ENCODE measurements at regions not wholly inside any gene's neighbourhood (a gene's known extent, or its start where the extent isn't known, plus 50 kb on each side); places are given as distances from the start of the nearest gene placed in this dataset.

- no peak for DNase-seq
Measured at GRCh38 chr17:15177343-15177742, 87.8 kb downstream of the PMP22 start.

- DNase-seq = no peak
Measured at GRCh38 chr17:15175356-15175755, 89.8 kb downstream of the PMP22 start.

GRCh38 chr17:15171167-15172047 lies 93.7 kb downstream of the PMP22 start:
- DNase-seq = no peak

GRCh38 chr17:15169676-15170075 lies 95.5 kb downstream of the PMP22 start:
- no peak for DNase-seq

GRCh38 chr17:15168379-15168778 lies 96.7 kb downstream of the PMP22 start:
- no peak for DNase-seq

GRCh38 chr17:15161395-15161794 lies 103.7 kb downstream of the PMP22 start:
- no peak for DNase-seq

- no peak for DNase-seq
Measured at GRCh38 chr17:15157051-15157450, 108.1 kb downstream of the PMP22 start.

- no peak for DNase-seq
Measured at GRCh38 chr17:15154618-15155017, 110.5 kb downstream of the PMP22 start.

GRCh38 chr17:15145621-15146020 lies 119.5 kb downstream of the PMP22 start:
- no peak for DNase-seq

- DNase-seq = no peak
Measured at GRCh38 chr17:15143524-15143923, 121.6 kb downstream of the PMP22 start.

- no peak for DNase-seq
Measured at GRCh38 chr17:15134363-15134762, 130.8 kb downstream of the PMP22 start.

- DNase-seq = no peak
Measured at GRCh38 chr17:15133826-15134225, 131.3 kb downstream of the PMP22 start.

GRCh38 chr17:15133143-15133542 lies 132.0 kb downstream of the PMP22 start:
- DNase-seq = no peak

GRCh38 chr17:15130426-15130825 lies 134.7 kb downstream of the PMP22 start:
- DNase-seq = no peak

GRCh38 chr17:15129986-15130385 lies 135.1 kb downstream of the PMP22 start:
- DNase-seq = no peak

GRCh38 chr17:15124746-15125145 lies 140.4 kb downstream of the PMP22 start:
- DNase-seq = no peak

GRCh38 chr17:15124264-15124595 lies 140.9 kb downstream of the PMP22 start:
- DNase-seq = no peak

GRCh38 chr17:15123593-15124263 lies 141.4 kb downstream of the PMP22 start:
- no peak for DNase-seq

GRCh38 chr17:15122857-15123256 lies 142.3 kb downstream of the PMP22 start:
- DNase-seq = no peak

- DNase-seq = no peak
Measured at GRCh38 chr17:15121426-15121825, 143.7 kb downstream of the PMP22 start.

GRCh38 chr17:15119968-15120367 lies 145.2 kb downstream of the PMP22 start:
- no peak for DNase-seq

GRCh38 chr17:15117239-15117638 lies 147.9 kb downstream of the PMP22 start:
- no peak for DNase-seq

- DNase-seq = no peak
Measured at GRCh38 chr17:15112846-15113617, 152.1 kb downstream of the PMP22 start.

GRCh38 chr17:15109608-15110007 lies 155.5 kb downstream of the PMP22 start:
- no peak for DNase-seq

Measured in CD4-positive, alpha-beta T cell treated with Interleukin-6 for 4 hours (primary cell).